ENCODE measurements at regions not wholly inside any gene's neighbourhood (a gene's known extent, or its start where the extent isn't known, plus 50 kb on each side); places are given as distances from the start of the nearest gene placed in this dataset.
A peak's percentile ranks its signal among the peaks of the same experiment; 100 is the strongest.

GRCh38 chr4:133472244-133472643 is 323.1 kb downstream of the PCDH10 start:
- no peak for DNase-seq (ENCODE audit: low read depth)

DNA sequence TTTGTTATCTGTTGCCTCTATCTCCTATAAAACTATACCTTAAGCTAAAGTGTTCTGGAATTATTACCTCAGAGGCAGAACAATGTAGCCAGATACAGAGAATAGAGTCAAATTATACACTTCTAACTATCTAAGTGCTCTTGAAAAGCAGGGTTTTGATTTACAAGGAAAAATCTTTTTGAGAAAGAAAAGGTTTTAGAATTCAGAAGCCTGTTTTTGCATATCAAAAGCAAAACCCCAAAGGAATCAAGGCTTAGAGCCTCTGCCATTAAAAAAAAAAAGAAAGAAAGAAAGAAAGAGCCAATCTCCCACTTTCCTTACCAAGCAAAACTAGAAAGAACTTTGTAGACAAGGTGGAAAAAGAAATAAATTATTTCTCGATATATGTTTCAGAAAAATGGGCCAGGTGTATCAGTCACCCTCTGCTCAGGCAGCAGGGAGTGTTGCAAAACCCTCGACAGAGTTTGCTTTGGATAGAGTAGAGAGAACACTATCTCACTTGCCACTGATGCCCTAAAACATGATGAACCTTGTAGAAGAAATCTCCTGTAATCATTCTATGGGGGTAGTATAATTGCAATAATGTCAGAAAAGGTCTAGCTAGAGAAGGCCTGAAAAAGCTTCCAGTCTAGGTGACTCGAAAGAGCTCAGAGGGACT is 318.3 kb downstream of the PCDH10 start:
- DNase-seq (ENCODE audit: low read depth), result no peak

DNA sequence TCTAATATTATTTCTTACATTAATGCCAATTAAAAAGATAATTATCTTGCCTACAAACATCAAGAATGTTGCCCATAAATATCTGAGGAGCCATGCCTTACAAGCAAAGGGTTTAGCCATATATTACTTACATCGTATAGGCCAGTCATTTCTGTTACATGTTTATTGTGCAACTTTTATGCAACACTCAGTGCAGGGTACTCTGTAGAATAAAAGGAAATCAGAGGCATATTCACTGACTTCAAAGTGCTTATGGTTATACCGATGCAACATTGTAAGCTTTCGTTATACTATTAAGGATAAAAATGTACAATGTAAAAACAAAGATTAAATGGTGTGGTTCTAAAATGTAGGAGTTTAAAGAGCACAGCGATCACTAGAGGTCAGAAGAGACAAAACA is 315.9 kb downstream of the PCDH10 start:
- DNase-seq (ENCODE audit: low read depth), result no peak

DNA sequence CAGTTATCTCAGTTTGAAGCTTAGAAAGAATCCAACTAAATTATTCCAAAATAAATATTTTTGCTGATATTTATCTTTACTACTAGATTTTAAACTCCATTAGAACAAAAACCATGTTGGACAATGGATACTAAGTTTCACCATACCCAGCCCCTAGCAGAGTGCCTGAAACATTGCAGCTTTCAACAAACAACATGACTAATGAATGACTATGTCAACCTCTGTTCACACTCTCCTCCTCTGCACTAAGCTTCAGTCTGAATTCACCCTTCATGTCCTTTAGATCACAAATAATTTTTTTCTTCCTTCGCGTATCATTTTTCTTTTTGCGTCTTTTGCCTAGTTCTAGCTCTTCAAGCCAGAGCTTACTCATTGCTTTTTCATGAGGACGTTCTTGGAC is 315.2 kb downstream of the PCDH10 start:
- DNase-seq (ENCODE audit: low read depth), result peak; percentile 21

- DNase-seq (ENCODE audit: low read depth), result no peak
Observed at GRCh38 chr4:133452678-133453077, 303.6 kb downstream of the PCDH10 start.

DNA sequence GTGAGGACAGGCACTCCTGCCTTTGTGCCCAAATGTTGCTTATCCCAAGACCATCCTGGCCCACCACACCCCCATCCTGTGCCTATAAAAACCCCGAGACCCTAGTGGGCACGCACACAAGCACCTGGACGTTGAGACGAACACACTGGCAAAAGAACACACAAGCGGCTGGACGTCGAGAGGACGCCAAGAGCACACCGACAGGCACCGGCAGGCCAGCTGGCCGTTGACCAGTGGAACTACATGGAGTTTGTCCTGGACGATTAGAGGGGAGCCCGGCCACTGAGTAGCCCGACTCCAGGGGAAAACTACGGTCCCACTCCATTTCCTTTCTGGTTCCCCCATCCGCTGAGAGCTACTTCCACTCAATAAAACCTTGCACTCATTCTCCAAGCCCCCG is 301.7 kb downstream of the PCDH10 start:
- DNase-seq (ENCODE audit: low read depth), result no peak

DNA sequence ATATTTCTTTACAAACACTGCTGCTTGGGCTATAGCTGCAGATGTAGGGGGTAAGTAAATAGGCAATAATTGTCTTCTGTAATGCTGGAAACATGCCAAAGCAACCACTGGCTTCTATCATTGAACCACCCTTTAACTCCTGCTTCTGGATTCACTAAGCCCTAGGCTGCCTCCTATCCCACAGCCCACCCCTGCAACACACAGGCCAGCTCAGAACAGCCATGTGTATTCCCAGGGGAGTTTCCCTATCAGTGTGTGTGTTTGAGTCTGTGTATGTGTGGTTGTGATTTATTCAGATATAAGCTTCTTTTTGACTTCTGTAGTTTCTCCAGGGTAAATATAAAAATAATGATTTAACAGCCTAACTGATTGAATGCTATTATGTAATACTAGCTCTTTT is 291.3 kb downstream of the PCDH10 start:
- DNase-seq (ENCODE audit: low read depth), result no peak

DNA sequence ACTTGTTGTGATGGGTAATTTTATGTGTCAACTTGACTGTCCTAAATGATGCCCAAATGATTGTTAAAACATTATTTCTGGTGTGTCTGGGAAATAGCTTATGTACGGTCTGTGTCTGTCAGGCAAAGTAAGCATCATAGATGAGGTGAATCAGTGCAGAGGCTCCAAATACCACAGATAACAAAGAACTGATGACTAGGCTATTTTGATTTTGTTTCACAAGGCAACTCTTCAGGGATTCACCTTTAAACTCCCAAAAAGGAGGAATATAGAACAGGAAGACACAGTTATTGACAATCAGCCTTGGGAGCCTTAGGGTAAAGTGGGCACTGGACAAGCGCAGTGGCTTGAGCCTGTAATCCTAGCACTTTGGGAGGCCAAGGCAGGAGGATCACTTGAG is 290.7 kb downstream of the PCDH10 start:
- no peak for DNase-seq (ENCODE audit: low read depth)

- no peak for DNase-seq (ENCODE audit: low read depth)
Observed at GRCh38 chr4:133424605-133425004, 275.5 kb downstream of the PCDH10 start.

DNA sequence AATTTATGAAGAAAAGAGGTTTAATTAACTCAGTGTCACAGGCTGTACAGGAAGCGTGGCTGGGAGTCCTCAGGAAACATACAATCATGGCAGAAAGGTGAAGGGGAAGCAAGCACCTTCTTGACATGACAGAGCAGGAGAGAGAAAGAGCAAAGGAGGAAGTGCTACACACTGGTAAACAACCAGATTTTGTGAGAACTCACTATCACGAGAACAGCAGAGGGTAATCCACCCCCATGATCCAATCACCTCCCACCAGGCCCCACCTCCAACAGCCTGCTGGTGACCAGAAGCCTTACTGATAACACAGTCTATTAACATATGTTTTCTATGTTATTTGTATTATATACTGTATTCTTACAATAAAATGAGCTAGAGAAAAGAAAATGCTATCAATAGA is 254.8 kb downstream of the PCDH10 start:
- no peak for DNase-seq (ENCODE audit: low read depth)

DNA sequence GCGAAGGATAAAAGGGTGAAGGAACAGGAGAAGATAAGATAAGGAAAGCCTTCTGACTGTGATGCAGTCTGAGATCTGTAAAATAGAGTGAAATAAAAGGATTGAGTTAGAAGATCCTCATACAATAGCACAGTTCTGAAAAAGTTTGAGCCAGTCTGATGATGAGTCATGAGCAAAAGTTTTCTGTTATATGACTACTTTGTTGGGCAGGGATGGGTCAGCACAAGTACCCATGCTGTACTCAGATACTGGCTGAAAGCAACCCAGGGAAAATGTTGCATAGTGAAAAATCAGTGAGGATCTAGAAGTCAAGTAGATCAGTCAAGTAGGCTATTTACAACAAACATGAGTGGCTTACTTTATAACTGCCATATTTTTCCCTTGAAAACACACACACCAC is 253.5 kb downstream of the PCDH10 start:
- DNase-seq (ENCODE audit: low read depth), result peak; percentile 26

GRCh38 chr4:133394971-133395627 is 246.0 kb downstream of the PCDH10 start:
- DNase-seq (ENCODE audit: low read depth), result no peak

DNA sequence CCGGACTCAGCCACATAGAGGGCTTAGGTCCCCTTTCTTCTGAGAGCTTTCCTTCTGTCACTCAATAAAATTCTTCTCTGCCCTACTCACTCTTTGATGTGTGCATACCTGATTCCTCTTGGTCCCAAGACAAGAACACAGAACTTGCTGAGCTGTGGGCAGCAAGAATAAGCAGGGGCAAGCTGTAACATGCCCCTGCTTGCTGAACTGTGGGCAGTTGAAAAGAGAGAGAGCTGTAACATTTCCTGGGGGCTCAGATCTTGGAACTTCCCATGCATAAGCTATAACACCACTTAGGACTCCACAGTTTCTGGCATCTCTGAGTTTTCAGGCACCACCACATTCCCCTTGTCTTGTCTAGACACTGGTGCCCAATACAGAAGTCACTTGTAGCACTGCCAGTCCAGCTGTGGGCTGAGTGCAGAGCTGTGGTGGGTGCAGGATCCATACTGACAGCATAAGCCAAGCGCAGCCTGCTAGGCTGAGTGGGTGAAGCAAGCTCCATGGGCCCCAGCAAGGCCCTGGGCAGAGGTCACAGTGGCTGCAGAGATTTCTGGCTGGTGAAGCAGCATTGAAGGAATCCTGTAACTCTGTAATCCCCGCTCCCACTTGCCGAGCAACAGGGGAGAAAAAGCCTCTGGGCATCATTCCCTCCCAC is 241.2 kb downstream of the PCDH10 start:
- no peak for DNase-seq (ENCODE audit: low read depth)

DNA sequence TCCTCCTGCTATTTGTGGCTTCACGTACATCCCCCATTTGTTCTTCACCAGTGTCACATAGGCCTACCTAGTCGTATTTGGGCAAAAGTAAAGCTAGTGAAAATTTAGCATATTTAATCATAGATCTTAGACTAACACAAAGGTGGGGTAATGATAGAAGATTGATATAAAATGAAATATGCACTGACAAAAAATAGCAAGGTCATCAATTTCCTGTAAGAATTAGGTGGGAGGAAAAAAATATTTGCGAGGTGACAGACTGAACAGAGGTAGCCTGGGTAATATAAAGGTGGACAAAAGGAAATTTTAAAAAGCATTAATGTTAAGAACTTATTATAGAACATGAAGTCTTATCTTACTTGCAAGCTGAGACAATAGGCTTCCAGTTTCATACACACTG is 239.9 kb downstream of the PCDH10 start:
- DNase-seq (ENCODE audit: low read depth), result no peak

GRCh38 chr4:133385161-133385954 is 236.3 kb downstream of the PCDH10 start:
- no peak for DNase-seq (ENCODE audit: low read depth)

GRCh38 chr4:133379681-133380438 is 230.8 kb downstream of the PCDH10 start:
- no peak for DNase-seq (ENCODE audit: low read depth)

DNA sequence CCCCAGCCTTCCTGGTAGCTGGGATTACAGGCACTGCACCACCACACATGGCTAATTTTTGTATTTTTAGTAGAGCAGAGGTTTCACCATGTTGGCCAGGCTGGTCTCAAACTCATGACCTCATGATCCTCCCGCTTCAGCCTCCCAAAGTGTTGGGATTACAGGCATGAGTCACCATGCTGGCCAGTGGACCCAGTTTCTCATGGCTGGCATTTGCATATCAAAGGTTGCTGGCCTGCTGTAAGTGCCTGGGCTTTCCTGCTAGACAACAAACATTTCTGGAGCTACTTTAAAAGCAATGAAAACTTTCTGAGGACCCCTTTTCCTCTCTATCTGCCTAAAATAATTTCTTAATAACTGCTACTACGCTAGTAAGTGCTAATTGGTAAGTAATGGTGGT is 228.2 kb downstream of the PCDH10 start:
- no peak for DNase-seq (ENCODE audit: low read depth)

DNA sequence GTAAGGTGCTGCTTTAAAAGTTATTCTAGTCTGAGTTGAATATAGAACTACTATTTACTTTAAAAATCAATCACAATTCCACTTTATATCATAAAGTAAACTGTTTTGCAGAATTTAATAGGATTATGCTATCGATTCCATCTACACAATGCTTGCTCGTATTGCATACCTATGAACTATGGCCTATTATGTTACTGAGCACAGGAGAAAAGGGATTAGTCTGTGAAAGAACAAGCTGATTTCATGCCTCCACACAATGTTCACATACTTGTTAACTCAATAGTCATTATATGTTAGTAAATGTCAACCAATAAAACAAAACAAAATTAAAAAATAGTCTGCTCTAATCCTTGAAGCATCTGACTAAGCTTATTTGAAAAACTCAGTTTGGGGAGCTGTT is 223.6 kb downstream of the PCDH10 start:
- DNase-seq (ENCODE audit: low read depth), result no peak

DNA sequence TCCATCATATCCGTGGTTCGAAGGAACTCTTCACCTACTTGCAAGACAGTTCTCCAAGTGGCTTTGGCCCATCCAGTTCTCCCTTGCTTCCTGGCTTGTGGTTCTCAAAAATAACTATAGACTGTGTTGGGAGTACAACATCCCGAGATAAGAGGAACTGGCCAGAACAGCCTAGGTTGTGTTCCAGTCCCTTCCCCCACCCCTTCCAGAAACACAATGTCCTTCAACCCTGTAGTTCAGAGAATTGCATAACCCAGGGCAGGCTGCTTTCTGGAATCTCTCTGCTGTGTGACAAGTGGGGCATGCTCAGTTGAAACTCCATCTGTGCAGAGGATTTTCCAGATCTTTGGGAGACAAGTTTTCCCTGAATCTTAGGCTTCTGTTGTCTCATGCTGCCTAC is 206.5 kb downstream of the PCDH10 start:
- no peak for DNase-seq (ENCODE audit: low read depth)

GRCh38 chr4:133347409-133347808 is 198.3 kb downstream of the PCDH10 start:
- DNase-seq (ENCODE audit: low read depth), result no peak

DNA sequence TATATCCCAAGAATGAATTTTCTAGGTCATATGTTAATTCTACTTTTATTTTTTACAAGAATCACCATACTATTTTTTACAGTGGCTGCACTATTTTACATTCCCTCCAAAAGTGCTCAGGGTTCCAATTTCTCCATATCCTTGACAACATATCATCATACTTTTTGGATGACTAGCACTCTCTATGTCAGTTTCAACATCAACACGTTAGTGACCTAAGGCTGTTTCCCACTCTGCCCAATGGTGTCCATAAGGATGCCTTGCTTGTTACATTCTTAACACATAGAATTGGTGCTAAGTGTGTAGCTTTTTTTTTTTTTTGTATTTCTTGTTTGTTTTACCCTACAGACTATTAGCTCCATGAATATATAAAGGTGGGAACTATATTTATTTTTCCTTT is 175.4 kb downstream of the PCDH10 start:
- DNase-seq (ENCODE audit: low read depth), result no peak

DNA sequence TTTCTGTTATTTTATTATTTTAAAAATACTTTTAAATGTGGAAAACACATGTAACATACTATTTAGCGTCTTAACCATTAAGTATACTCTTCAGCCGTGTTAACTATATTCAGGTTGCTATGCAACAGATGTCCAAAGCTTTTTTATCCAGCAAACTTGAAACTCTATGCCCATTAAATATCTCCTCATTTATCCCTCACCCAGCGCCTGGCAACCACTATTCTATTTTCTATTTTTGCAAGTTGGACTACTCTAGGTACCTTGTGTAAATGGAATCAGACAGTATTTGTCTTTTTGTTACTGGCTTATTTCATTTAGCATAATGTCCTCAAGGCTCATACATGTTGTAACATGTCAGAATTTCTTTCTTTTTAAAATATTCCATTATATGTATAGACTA is 174.6 kb downstream of the PCDH10 start:
- no peak for DNase-seq (ENCODE audit: low read depth)

Measured in iris pigment epithelial cell (primary cell).